ENCODE measurements at regions not wholly inside any gene's neighbourhood (a gene's known extent, or its start where the extent isn't known, plus 50 kb on each side); places are given as distances from the start of the nearest gene placed in this dataset.

- Mint-ChIP-seq H3K36me3 (ENCODE audit: unreplicated experiment) (no peaks in the 10 kb centered on the region), H3K27ac (ENCODE audit: unreplicated experiment) (no peak overlapping the region), H3K27me3 (ENCODE audit: unreplicated experiment) (no peaks in the 10 kb centered on the region), H3K4me3 (ENCODE audit: unreplicated experiment) (no peak overlapping the region), H3K9me3 (ENCODE audit: unreplicated experiment) (peaks cover 1% of the 10 kb centered on the region), H3K4me1 (ENCODE audit: low read depth, unreplicated experiment) (no peaks in the 10 kb centered on the region)
- no peak for TF ChIP-seq CTCF (IDR thresholded peaks at IDR 0.05; ENCODE audit: partially characterized antibody, unreplicated experiment)
- no peak for DNase-seq
These were observed 220.1 kb downstream of the MYCN start for GRCh38 chr2:16160281-16161084.

- Mint-ChIP-seq H3K4me1 (ENCODE audit: low read depth, unreplicated experiment) (no peaks in the 10 kb centered on the region), H3K27ac (ENCODE audit: unreplicated experiment) (no peak overlapping the region), H3K9me3 (ENCODE audit: unreplicated experiment) (no peaks in the 10 kb centered on the region), H3K36me3 (ENCODE audit: unreplicated experiment) (no peaks in the 10 kb centered on the region), H3K4me3 (ENCODE audit: unreplicated experiment) (no peak overlapping the region), H3K27me3 (ENCODE audit: unreplicated experiment) (peaks cover 7% of the 10 kb centered on the region)
- DNase-seq: no peak
- no peak for TF ChIP-seq CTCF (IDR thresholded peaks at IDR 0.05; ENCODE audit: partially characterized antibody, unreplicated experiment)
These were observed 216.1 kb downstream of the MYCN start for GRCh38 chr2:16156411-16156810.

GRCh38 chr2:16155766-16156165, 215.4 kb downstream of the MYCN start:
- Mint-ChIP-seq H3K36me3 (ENCODE audit: unreplicated experiment) (no peaks in the 10 kb centered on the region), H3K27me3 (ENCODE audit: unreplicated experiment) (peaks cover 7% of the 10 kb centered on the region), H3K4me1 (ENCODE audit: low read depth, unreplicated experiment) (no peaks in the 10 kb centered on the region), H3K4me3 (ENCODE audit: unreplicated experiment) (no peak overlapping the region), H3K9me3 (ENCODE audit: unreplicated experiment) (no peaks in the 10 kb centered on the region), H3K27ac (ENCODE audit: unreplicated experiment) (no peak overlapping the region)
- no peak for DNase-seq
- TF ChIP-seq CTCF (IDR thresholded peaks at IDR 0.05; ENCODE audit: partially characterized antibody, unreplicated experiment): no peak

GRCh38 chr2:16155366-16155765, 215.0 kb downstream of the MYCN start:
- no peak overlapping the region for H3K4me3 Mint-ChIP-seq (ENCODE audit: unreplicated experiment)
- H3K4me1 Mint-ChIP-seq (ENCODE audit: low read depth, unreplicated experiment): no peaks in the 10 kb centered on the region
- peaks cover 7% of the 10 kb centered on the region for H3K27me3 Mint-ChIP-seq (ENCODE audit: unreplicated experiment)
- TF ChIP-seq CTCF (IDR thresholded peaks at IDR 0.05; ENCODE audit: partially characterized antibody, unreplicated experiment): no peak
- H3K9me3 Mint-ChIP-seq (ENCODE audit: unreplicated experiment): no peaks in the 10 kb centered on the region
- DNase-seq: no peak
- H3K36me3 Mint-ChIP-seq (ENCODE audit: unreplicated experiment): no peaks in the 10 kb centered on the region
- no peak overlapping the region for H3K27ac Mint-ChIP-seq (ENCODE audit: unreplicated experiment)

GRCh38 chr2:16154501-16155280, 214.3 kb downstream of the MYCN start:
- no peaks in the 10 kb centered on the region for H3K9me3 Mint-ChIP-seq (ENCODE audit: unreplicated experiment)
- no peak overlapping the region for H3K27ac Mint-ChIP-seq (ENCODE audit: unreplicated experiment)
- no peak for TF ChIP-seq CTCF (IDR thresholded peaks at IDR 0.05; ENCODE audit: partially characterized antibody, unreplicated experiment)
- H3K27me3 Mint-ChIP-seq (ENCODE audit: unreplicated experiment): peaks cover 7% of the 10 kb centered on the region
- DNase-seq: no peak
- no peaks in the 10 kb centered on the region for H3K36me3 Mint-ChIP-seq (ENCODE audit: unreplicated experiment)
- H3K4me3 Mint-ChIP-seq (ENCODE audit: unreplicated experiment): no peak overlapping the region
- H3K4me1 Mint-ChIP-seq (ENCODE audit: low read depth, unreplicated experiment): no peaks in the 10 kb centered on the region
